Bone marrow (tissue), 2 donors: ENCODE measurements at regions not wholly inside any gene's neighbourhood (a gene's known extent, or its start where the extent isn't known, plus 50 kb on each side); places are given as distances from the start of the nearest gene placed in this dataset.

ENCODE experiments used
- DNase-seq, 2 donors: peaks; one replicate each; lab custom pipeline; 2025; lab: John Stamatoyannopoulos, UW

- DNase-seq, result no peak
Measured at GRCh38 chr22:27443306-27443705, 358.2 kb downstream of the MN1 start.

- no peak for DNase-seq
Measured at GRCh38 chr22:27445881-27446280, 355.7 kb downstream of the MN1 start.

- DNase-seq, result no peak
Measured at GRCh38 chr22:27447289-27447688, 354.3 kb downstream of the MN1 start.

GRCh38 chr22:27450448-27450847 lies 351.1 kb downstream of the MN1 start:
- DNase-seq, result no peak

- no peak for DNase-seq
Measured at GRCh38 chr22:27452245-27452644, 349.3 kb downstream of the MN1 start.

GRCh38 chr22:27452922-27453321 lies 348.6 kb downstream of the MN1 start:
- DNase-seq, result no peak

- no peak for DNase-seq
Measured at GRCh38 chr22:27453725-27454124, 347.8 kb downstream of the MN1 start.

- no peak for DNase-seq
Measured at GRCh38 chr22:27454807-27455450, 346.6 kb downstream of the MN1 start.

- no peak for DNase-seq
Measured at GRCh38 chr22:27455526-27455925, 346.0 kb downstream of the MN1 start.

- no peak for DNase-seq
Measured at GRCh38 chr22:27456696-27457503, 344.7 kb downstream of the MN1 start.

GRCh38 chr22:27459999-27460398 lies 341.6 kb downstream of the MN1 start:
- DNase-seq, result no peak

- DNase-seq, result no peak
Measured at GRCh38 chr22:27460591-27461347, 340.8 kb downstream of the MN1 start.

GRCh38 chr22:27461470-27461869 lies 340.1 kb downstream of the MN1 start:
- no peak for DNase-seq

- DNase-seq, result no peak
Measured at GRCh38 chr22:27462190-27462589, 339.4 kb downstream of the MN1 start.

GRCh38 chr22:27463121-27463660 lies 338.4 kb downstream of the MN1 start:
- no peak for DNase-seq

- no peak for DNase-seq
Measured at GRCh38 chr22:27466229-27466628, 335.3 kb downstream of the MN1 start.

GRCh38 chr22:27466778-27467438 lies 334.6 kb downstream of the MN1 start:
- no peak for DNase-seq

GRCh38 chr22:27467711-27468110 lies 333.8 kb downstream of the MN1 start:
- no peak for DNase-seq

- DNase-seq, result no peak
Measured at GRCh38 chr22:27468712-27469111, 332.8 kb downstream of the MN1 start.

GRCh38 chr22:27470169-27470772 lies 331.3 kb downstream of the MN1 start:
- no peak for DNase-seq

- DNase-seq, result no peak
Measured at GRCh38 chr22:27472975-27473374, 328.6 kb downstream of the MN1 start.

GRCh38 chr22:27473533-27473932 lies 328.0 kb downstream of the MN1 start:
- no peak for DNase-seq
